GM19193 (cell line): ENCODE measurements at regions not wholly inside any gene's neighbourhood (a gene's known extent, or its start where the extent isn't known, plus 50 kb on each side); places are given as distances from the start of the nearest gene placed in this dataset.

Source experiments
- POLR2A ChIP-seq: IDR thresholded peaks from 4 replicates; pipeline ENCODE4 v1.6.1; 2011; ENCODE audit not compliant: insufficient read depth, insufficient read length; ENCODE audit errors: extremely low read depth

- no peak for TF ChIP-seq POLR2A
These were observed 52.6 kb upstream of the JUN start for GRCh38 chr1:58836408-58836807.

- no peak for TF ChIP-seq POLR2A
These were observed 54.0 kb upstream of the JUN start for GRCh38 chr1:58837886-58838285.

- TF ChIP-seq POLR2A, result no peak
These were observed 55.4 kb upstream of the JUN start for GRCh38 chr1:58839147-58839795.

- no peak for TF ChIP-seq POLR2A
These were observed 56.3 kb upstream of the JUN start for GRCh38 chr1:58839846-58840835.

- TF ChIP-seq POLR2A, result no peak
These were observed 57.6 kb upstream of the JUN start for GRCh38 chr1:58841455-58841854.

GRCh38 chr1:58842941-58843340, 59.1 kb upstream of the JUN start:
- no peak for TF ChIP-seq POLR2A

- no peak for TF ChIP-seq POLR2A
These were observed 60.3 kb upstream of the JUN start for GRCh38 chr1:58844176-58844575.

GRCh38 chr1:58845942-58846341, 62.1 kb upstream of the JUN start:
- TF ChIP-seq POLR2A, result no peak

GRCh38 chr1:58848818-58849411, 65.1 kb upstream of the JUN start:
- TF ChIP-seq POLR2A, result no peak

- no peak for TF ChIP-seq POLR2A
These were observed 65.7 kb upstream of the JUN start for GRCh38 chr1:58849551-58849950.

- TF ChIP-seq POLR2A, result no peak
These were observed 66.8 kb upstream of the JUN start for GRCh38 chr1:58850636-58851035.

- no peak for TF ChIP-seq POLR2A
These were observed 69.1 kb upstream of the JUN start for GRCh38 chr1:58852731-58853485.

GRCh38 chr1:58854576-58854975, 70.7 kb upstream of the JUN start:
- no peak for TF ChIP-seq POLR2A

GRCh38 chr1:58855274-58856165, 71.7 kb upstream of the JUN start:
- TF ChIP-seq POLR2A, result no peak
